ENCODE measurements at regions not wholly inside any gene's neighbourhood (a gene's known extent, or its start where the extent isn't known, plus 50 kb on each side); places are given as distances from the start of the nearest gene placed in this dataset.
"Not testable (repeated sequence)": the region's sequence is repeated elsewhere in the genome, so short reads cannot be mapped to it uniquely, and the experiment has no call there.

- DNase-seq (ENCODE audit: low read depth, low spot score): no peak
Measured at GRCh38 chr1:81738875-81739274, 61.9 kb upstream of the ADGRL2 start.

GRCh38 chr1:81733480-81733879 is 67.3 kb upstream of the ADGRL2 start:
- DNase-seq (ENCODE audit: low read depth, low spot score): no peak

- DNase-seq (ENCODE audit: low read depth, low spot score): no peak
Measured at GRCh38 chr1:81731989-81732388, 68.7 kb upstream of the ADGRL2 start.

DNA sequence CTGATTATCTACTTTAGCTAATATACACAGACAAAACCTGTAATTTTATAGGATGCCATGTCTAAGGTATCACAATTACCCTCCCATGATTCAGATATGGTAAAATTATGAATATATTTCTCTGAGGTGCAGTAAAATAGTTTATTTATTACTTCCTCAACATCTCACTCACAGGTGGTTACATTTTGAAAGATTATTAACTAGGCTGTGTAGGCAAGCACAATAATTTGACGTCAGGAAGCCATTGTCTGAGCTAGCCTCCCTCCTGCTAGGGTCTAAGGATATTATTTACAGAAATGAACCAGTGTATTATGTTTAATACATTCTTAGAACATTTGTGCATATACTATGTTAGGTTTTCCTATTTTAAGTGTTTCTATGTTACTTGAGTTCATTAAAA is 69.9 kb upstream of the ADGRL2 start:
- DNase-seq (ENCODE audit: low read depth, low spot score): no peak

- not testable (repeated sequence) for DNase-seq (ENCODE audit: low read depth, low spot score)
Measured at GRCh38 chr1:81730299-81730698, 70.4 kb upstream of the ADGRL2 start.

DNA sequence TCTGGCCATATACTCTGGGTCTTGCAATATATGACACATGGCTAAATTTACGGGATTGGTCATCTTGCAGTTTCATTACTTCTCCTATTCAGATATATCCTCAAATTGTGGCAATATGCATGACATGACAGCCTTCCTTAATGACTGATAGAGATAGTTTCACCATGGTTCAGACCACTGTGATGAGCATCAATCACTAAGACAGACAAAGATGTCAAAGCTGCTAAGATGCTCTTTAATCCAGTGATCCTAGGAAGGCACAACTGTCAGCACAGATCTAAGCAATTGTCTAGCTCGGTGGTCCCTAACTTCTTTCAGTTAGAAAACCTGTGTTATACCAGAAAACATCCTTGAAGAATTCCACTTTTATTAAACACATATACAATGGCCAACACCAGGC is 70.9 kb upstream of the ADGRL2 start:
- no peak for DNase-seq (ENCODE audit: low read depth, low spot score)

- no peak for DNase-seq (ENCODE audit: low read depth, low spot score)
Measured at GRCh38 chr1:81729239-81729638, 71.5 kb upstream of the ADGRL2 start.

DNA sequence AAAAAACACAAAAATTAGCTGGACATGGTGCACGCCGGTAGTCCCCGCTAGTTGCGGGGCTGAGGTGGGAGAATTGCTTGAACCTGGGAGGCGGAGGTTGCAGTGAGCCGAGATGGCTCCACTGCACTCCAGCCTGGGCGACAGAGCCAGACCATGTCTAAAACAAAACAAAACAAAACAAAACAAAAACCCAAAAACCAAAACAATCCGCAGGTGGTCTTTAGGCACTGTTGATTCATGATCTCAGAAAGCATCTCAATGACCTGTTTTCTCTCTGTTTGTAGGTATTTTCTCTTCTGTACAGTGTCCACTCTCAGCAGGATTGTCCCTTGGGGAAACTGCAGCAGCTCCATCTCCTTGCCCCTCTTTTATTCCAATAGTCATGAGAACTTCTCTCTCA is 74.9 kb upstream of the ADGRL2 start:
- no peak for DNase-seq (ENCODE audit: low read depth, low spot score)

DNA sequence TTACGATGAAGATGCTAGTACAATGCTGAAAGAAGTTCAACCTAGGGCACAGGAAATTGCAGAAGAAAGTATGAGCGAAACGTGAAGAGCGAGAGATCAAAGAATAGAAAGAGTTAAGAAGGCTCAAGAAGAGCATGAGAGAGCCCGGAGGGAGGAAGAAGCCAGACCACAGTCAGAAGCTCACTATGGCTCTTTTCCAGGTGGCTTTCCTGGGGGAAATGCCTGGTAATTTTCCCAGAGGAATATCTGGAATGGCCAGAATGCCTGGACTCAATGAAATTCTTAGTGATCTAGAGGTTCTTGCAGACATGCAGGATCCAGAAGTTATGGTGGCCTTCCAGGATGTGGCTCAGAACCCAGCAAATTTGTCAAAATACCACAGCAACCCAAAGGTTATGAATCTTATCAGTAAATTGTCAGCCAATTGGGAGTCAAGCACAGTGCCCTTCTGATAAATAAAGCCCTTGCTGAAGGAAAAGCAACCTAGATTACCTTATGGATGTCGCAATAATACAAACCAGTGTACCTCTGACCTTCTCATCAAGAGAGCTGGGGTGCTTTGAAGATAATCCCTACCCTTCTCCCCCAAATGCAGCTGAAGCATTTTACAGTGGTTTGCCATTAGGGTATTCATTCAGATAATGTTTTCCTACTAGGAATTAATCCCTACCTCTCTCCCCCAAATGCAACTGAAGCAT is 78.0 kb upstream of the ADGRL2 start:
- DNase-seq (ENCODE audit: low read depth, low spot score): not testable (repeated sequence)

GRCh38 chr1:81720256-81720655 is 80.5 kb upstream of the ADGRL2 start:
- DNase-seq (ENCODE audit: low read depth, low spot score): not testable (repeated sequence)

- DNase-seq (ENCODE audit: low read depth, low spot score): peak; percentile 76
Measured at GRCh38 chr1:81717230-81717629, 83.5 kb upstream of the ADGRL2 start.

- no peak for DNase-seq (ENCODE audit: low read depth, low spot score)
Measured at GRCh38 chr1:81715391-81715790, 85.3 kb upstream of the ADGRL2 start.

- no peak for DNase-seq (ENCODE audit: low read depth, low spot score)
Measured at GRCh38 chr1:81714636-81715035, 86.1 kb upstream of the ADGRL2 start.

GRCh38 chr1:81712425-81712824 is 88.3 kb upstream of the ADGRL2 start:
- no peak for DNase-seq (ENCODE audit: low read depth, low spot score)

DNA sequence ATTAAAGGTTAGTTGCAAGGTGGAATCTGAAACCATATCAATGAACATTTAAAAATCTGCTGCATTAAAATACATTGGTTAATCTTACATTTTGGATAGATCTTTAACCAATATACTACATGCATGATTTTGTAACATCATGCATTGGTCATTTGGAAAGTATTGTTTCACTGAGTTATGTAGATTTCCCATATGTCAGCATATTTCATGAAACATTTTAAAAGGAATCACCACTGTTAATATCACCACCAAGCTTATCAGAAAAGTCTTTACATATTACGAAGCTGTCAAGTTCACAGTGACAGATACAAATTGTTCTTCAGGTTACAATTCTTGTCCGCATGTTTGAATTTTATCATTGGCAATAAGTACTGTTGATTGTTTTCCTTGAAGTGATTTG is 89.9 kb upstream of the ADGRL2 start:
- DNase-seq (ENCODE audit: low read depth, low spot score): no peak

GRCh38 chr1:81708250-81708649 is 92.5 kb upstream of the ADGRL2 start:
- no peak for DNase-seq (ENCODE audit: low read depth, low spot score)

DNA sequence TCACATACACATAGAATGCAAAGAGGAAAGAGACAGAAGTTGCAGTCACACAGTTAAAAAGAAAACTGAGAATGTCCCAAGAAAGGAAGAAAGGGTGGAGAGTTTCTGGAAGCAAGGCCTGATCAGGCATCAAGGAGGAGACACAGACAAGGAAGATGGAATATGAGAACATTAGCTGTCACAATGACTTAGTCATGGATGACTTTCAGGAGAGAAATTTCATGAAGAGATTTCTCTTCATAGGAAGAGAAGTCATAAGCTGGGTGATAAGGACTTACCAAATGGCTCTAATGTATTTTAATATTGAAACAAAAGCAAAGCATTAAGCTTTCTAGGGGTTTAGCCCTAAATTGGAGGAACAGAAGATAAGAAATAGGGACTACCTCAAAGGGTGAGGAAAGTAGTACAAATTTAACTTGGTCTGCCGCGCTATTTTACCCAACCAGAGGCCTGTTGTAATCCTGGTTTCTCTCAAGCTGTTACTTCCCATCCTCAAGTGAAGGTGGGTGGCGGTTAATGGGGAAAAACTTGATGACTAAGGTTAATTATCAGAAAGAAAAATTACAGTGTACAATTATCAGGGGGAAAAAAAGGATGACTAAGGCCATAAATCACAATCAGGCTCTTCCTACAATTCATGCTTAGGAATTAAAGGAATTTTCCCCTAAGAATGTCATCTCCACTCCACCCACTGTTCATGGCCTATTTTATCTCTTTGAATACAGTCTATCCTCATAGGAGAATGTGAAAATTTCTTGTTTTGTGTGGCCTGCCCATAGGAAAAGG is 93.9 kb upstream of the ADGRL2 start:
- no peak for DNase-seq (ENCODE audit: low read depth, low spot score)

GRCh38 chr1:81703756-81704463 is 96.8 kb upstream of the ADGRL2 start:
- DNase-seq (ENCODE audit: low read depth, low spot score): no peak

- no peak for DNase-seq (ENCODE audit: low read depth, low spot score)
Measured at GRCh38 chr1:81703391-81703755, 97.4 kb upstream of the ADGRL2 start.

- peak; percentile 79 for DNase-seq (ENCODE audit: low read depth, low spot score)
Measured at GRCh38 chr1:81702903-81703302, 97.8 kb upstream of the ADGRL2 start.

GRCh38 chr1:81702079-81702715 is 98.5 kb upstream of the ADGRL2 start:
- DNase-seq (ENCODE audit: low read depth, low spot score): no peak

Data from brain pericyte (primary cell).